ENCODE measurements at regions not wholly inside any gene's neighbourhood (a gene's known extent, or its start where the extent isn't known, plus 50 kb on each side); places are given as distances from the start of the nearest gene placed in this dataset.

GRCh38 chr2:41727711-41728110 is 320.1 kb upstream of the PKDCC start:
- TF ChIP-seq ZNF274 (IDR thresholded peaks at IDR 0.05; ENCODE audit: low read depth, low read length) (no peak), SUZ12 (IDR thresholded peaks at IDR 0.05; ENCODE audit: extremely low read depth, insufficient read depth, insufficient read length) (no peak)

All from NT2/D1 (cell line).